Upper lobe of left lung (tissue), 6 donors: ENCODE measurements at regions not wholly inside any gene's neighbourhood (a gene's known extent, or its start where the extent isn't known, plus 50 kb on each side); places are given as distances from the start of the nearest gene placed in this dataset.
"Not testable (repeated sequence)": the region's sequence is repeated elsewhere in the genome, so short reads cannot be mapped to it uniquely, and the experiment has no call there.

Source experiments
- ATAC-seq, 2 donors: fragments of 200-7000 bp; cut with Tn5 transposase; one replicate each; pipeline ENCODE4 v1.9.1; 2022; ENCODE audit warnings: mild to moderate bottlenecking in 2 of 2, moderate library complexity in 2 of 2; ENCODE audit not compliant: low FRiP score in 2 of 2
- DNase-seq, 2 donors: peaks; one replicate each; pipeline ENCODE4 v3.0.0-alpha.2; 2019 to 2020
- H3K27ac ChIP-seq, 4 donors: fragments of 200-600 bp; sonication (generic); one replicate each; pipeline ENCODE4 v1.5.1; 2016 to 2019
- H3K27me3 ChIP-seq, 4 donors: fragments of 200-600 bp; sonication (generic); one replicate each; pipeline ENCODE4 v1.5.1; 2017 to 2019
- H3K36me3 ChIP-seq, 4 donors: fragments of 200-600 bp; sonication (generic); one replicate each; pipeline ENCODE4 v1.5.1; 2016 to 2019
- H3K4me1 ChIP-seq, 4 donors: fragments of 200-600 bp; sonication (generic); one replicate each; pipeline ENCODE4 v1.5.1; 2018 to 2019
- H3K4me3 ChIP-seq, 4 donors: fragments of 200-600 bp; sonication (generic); one replicate each; pipeline ENCODE4 v1.5.1; 2017 to 2019; ENCODE audit warnings: mild to moderate bottlenecking in 2 of 4, moderate library complexity in 1 of 4
- H3K9me3 ChIP-seq, 4 donors: fragments of 200-600 bp; sonication (generic); one replicate each; pipeline ENCODE4 v1.5.1; 2018 to 2019
- CTCF ChIP-seq, 6 experiments: fragments of 450-650 bp in 4 of 6; fragments of 200-600 bp in 2 of 6; sonication (generic) in 2 of 6; IDR thresholded peaks; one replicate each; pipeline ENCODE4 v1.5.1; 2016 to 2019; ENCODE audit warnings: antibody characterized with exemption in 6 of 6
- EP300 ChIP-seq, 4 donors: sonication (generic); formaldehyde crosslinking; IDR thresholded peaks; one replicate each; pipeline ENCODE4 v1.5.1; 2017; ENCODE audit warnings: antibody characterized with exemption in 4 of 4, control low read depth in 2 of 4
- POLR2A ChIP-seq, 4 donors: fragments of 450-650 bp; IDR thresholded peaks; one replicate each; pipeline ENCODE4 v1.5.1; 2016 to 2017; ENCODE audit warnings: antibody characterized with exemption in 4 of 4, mild to moderate bottlenecking in 2 of 4
- POLR2AphosphoS5 ChIP-seq, 2 donors: sonication (generic); formaldehyde crosslinking; IDR thresholded peaks; one replicate each; pipeline ENCODE4 v1.5.1; 2017; ENCODE audit warnings: antibody characterized with exemption in 2 of 2
- WGBS, 2 donors: methylation state at CpG; one replicate each; pipeline ENCODE4 v1.1.5; 2017 to 2018; 5-methylcytosine and 5-hydroxymethylcytosine counted together
- donor health status: DM: no; HTN: no; CAD: no; lungs with moderate emphysema.
- donor health status: DM: no; HTN: yes; CAD: no; lungs with severe emphysema.

GRCh38 chr1:20410503-20410902 lies 75.5 kb downstream of the CAMK2N1 start:
- H3K27me3 ChIP-seq: no peaks in the 10 kb centered on the region
- no peaks in the 10 kb centered on the region for H3K4me1 ChIP-seq
- no peak overlapping the region for H3K4me3 ChIP-seq
- no peak overlapping the region for H3K27ac ChIP-seq
- DNase-seq (no peak), ATAC-seq (no peak)
- WGBS, 2 donors: 86 to 92% methylated on average over 1 of the region's 1 CpG
- no peaks in the 10 kb centered on the region for H3K9me3 ChIP-seq
- TF ChIP-seq CTCF (IDR thresholded peaks at IDR 0.05) (no peak), POLR2A (IDR thresholded peaks at IDR 0.05) (no peak), EP300 (IDR thresholded peaks at IDR 0.05) (no peak), POLR2AphosphoS5 (IDR thresholded peaks at IDR 0.05) (no peak)
- H3K36me3 ChIP-seq: no peaks in the 10 kb centered on the region

- WGBS, 2 donors: 55 to 69% methylated on average over 8 of the region's 8 CpGs
- no peak for DNase-seq
- no peaks in the 10 kb centered on the region for H3K4me1 ChIP-seq
Observed at GRCh38 chr1:20409971-20410370, 76.0 kb downstream of the CAMK2N1 start.

GRCh38 chr1:20409012-20409411 lies 77.0 kb downstream of the CAMK2N1 start:
- no peak for TF ChIP-seq CTCF (IDR thresholded peaks at IDR 0.05)
- TF ChIP-seq POLR2A (IDR thresholded peaks at IDR 0.05): no peak
- TF ChIP-seq POLR2AphosphoS5 (IDR thresholded peaks at IDR 0.05): no peak
- no peak for TF ChIP-seq EP300 (IDR thresholded peaks at IDR 0.05)
- WGBS, 2 donors: 95 to 96% methylated on average over 3 of the region's 3 CpGs
- H3K27me3 ChIP-seq: no peaks in the 10 kb centered on the region
- H3K27ac ChIP-seq: no peak overlapping the region
- H3K36me3 ChIP-seq: no peaks in the 10 kb centered on the region
- DNase-seq: no peak
- no peak for ATAC-seq
- H3K4me3 ChIP-seq: no peak overlapping the region
- no peaks in the 10 kb centered on the region for H3K9me3 ChIP-seq
- no peaks in the 10 kb centered on the region for H3K4me1 ChIP-seq

More at GRCh38 chr1:20409971-20410370, 76.0 kb downstream of the CAMK2N1 start:
- Histone ChIP-seq H3K36me3 (no peaks in the 10 kb centered on the region), H3K9me3 (no peaks in the 10 kb centered on the region), H3K4me3 (no peak overlapping the region), H3K27ac (no peak overlapping the region), H3K27me3 (no peaks in the 10 kb centered on the region)
- ATAC-seq: no peak
- TF ChIP-seq POLR2A (IDR thresholded peaks at IDR 0.05): no peak
- TF ChIP-seq CTCF (IDR thresholded peaks at IDR 0.05): no peak
- no peak for TF ChIP-seq EP300 (IDR thresholded peaks at IDR 0.05)
- TF ChIP-seq POLR2AphosphoS5 (IDR thresholded peaks at IDR 0.05): no peak

- DNase-seq, H3K9me3 ChIP-seq, H3K36me3 ChIP-seq, H3K4me1 ChIP-seq, H3K27me3 ChIP-seq, H3K27ac ChIP-seq, ATAC-seq, H3K4me3 ChIP-seq: not testable (repeated sequence)
- 73 to 78% methylated on average over 6 of the region's 6 CpGs for WGBS, 2 donors
Observed at GRCh38 chr1:20408133-20408650, 77.8 kb downstream of the CAMK2N1 start.

GRCh38 chr1:20405893-20406604 lies 80.0 kb downstream of the CAMK2N1 start:
- Histone ChIP-seq H3K27me3 (no peaks in the 10 kb centered on the region), H3K27ac (no peak overlapping the region), H3K9me3 (no peaks in the 10 kb centered on the region), H3K4me1 (no peaks in the 10 kb centered on the region), H3K36me3 (no peaks in the 10 kb centered on the region), H3K4me3 (no peak overlapping the region)
- no peak for TF ChIP-seq POLR2AphosphoS5 (IDR thresholded peaks at IDR 0.05)
- no peak for TF ChIP-seq CTCF (IDR thresholded peaks at IDR 0.05)
- TF ChIP-seq EP300 (IDR thresholded peaks at IDR 0.05): no peak
- no peak for TF ChIP-seq POLR2A (IDR thresholded peaks at IDR 0.05)
- ATAC-seq: no peak
- no peak for DNase-seq
- WGBS, 2 donors: 21 to 36% methylated on average over 11 of the region's 11 CpGs
